ENCODE measurements at regions not wholly inside any gene's neighbourhood (a gene's known extent, or its start where the extent isn't known, plus 50 kb on each side); places are given as distances from the start of the nearest gene placed in this dataset.
A peak's percentile ranks its signal among the peaks of the same experiment; 100 is the strongest.

- DNase-seq = no peak
These were observed 73.9 kb upstream of the TAF9B start for GRCh38 chrX:78213331-78213730.

GRCh38 chrX:78199851-78200250 lies 60.4 kb upstream of the TAF9B start:
- DNase-seq = peak; percentile 3

Measured in stimulated activated CD4-positive, alpha-beta T cell treated with anti-CD3 and anti-CD28 coated beads, Interleukin-4, amount 100 ng/mL, for 24 hours (primary cell).